H1 (cell line): ENCODE measurements at regions not wholly inside any gene's neighbourhood (a gene's known extent, or its start where the extent isn't known, plus 50 kb on each side); places are given as distances from the start of the nearest gene placed in this dataset.

Experiments used
- CHD7 ChIP-seq: fragments of 300-600 bp; sonication (generic); IDR thresholded peaks from 2 replicates; pipeline ENCODE4 v1.7.1; 2012; ENCODE audit warnings: low read length, moderate library complexity, mild to moderate bottlenecking, inconsistent platforms; ENCODE audit not compliant: insufficient replicate concordance
- KDM5A ChIP-seq: fragments of 200-600 bp; IDR thresholded peaks from 2 replicates; pipeline ENCODE4 v1.7.1; 2012; ENCODE audit warnings: mild to moderate bottlenecking, low read length, inconsistent platforms, mixed read lengths
- RNF2 ChIP-seq: fragments of 200-900, 300-1000 bp; sonication (generic); IDR thresholded peaks from 2 replicates; pipeline ENCODE4 v1.7.1; 2016; ENCODE audit warnings: borderline replicate concordance, low read depth, mild to moderate bottlenecking, antibody characterized with exemption, low read length; ENCODE audit not compliant: poor library complexity, severe bottlenecking; ENCODE audit errors: missing control alignments

GRCh38 chr2:128640845-128641360 is 322.2 kb upstream of the HS6ST1 start (continued):
- TF ChIP-seq CHD7 (no peak), RNF2 (no peak), KDM5A (no peak)
